ENCODE measurements at regions not wholly inside any gene's neighbourhood (a gene's known extent, or its start where the extent isn't known, plus 50 kb on each side); places are given as distances from the start of the nearest gene placed in this dataset.

GRCh38 chr17:83204230-83204725, 124.9 kb downstream of the METRNL start:
- Histone ChIP-seq H3K4me3 (ENCODE audit: extremely low read depth in 1 of 4, insufficient read depth in 2 of 4, low read depth in 3 of 4, low read length in 4 of 4) (no peak overlapping the region), H3K4me2 (ENCODE audit: insufficient read depth in 1 of 2, low read depth in 2 of 2, low read length in 2 of 2) (no peak overlapping the region), H2BK12ac (ENCODE audit: low read depth, low read length) (no peak overlapping the region), H3K36me3 (ENCODE audit: control insufficient read depth in 2 of 4, insufficient read depth in 4 of 4, low read length in 3 of 4) (no peaks in the 10 kb centered on the region), H3K27me3 (replicated peaks in 1 of 4; ENCODE audit: control insufficient read depth in 3 of 4, extremely low read depth in 1 of 4, insufficient read depth in 3 of 4, low read length in 3 of 4) (no peaks in the 10 kb centered on the region), H4K8ac (ENCODE audit: extremely low read depth, insufficient read depth, low read length) (no peak overlapping the region), H4K91ac (replicated peaks; ENCODE audit: insufficient read length, low read length) (no peak overlapping the region), H4K5ac (ENCODE audit: insufficient read length, low read depth, low read length) (no peak overlapping the region), H3K23me2 (ENCODE audit: low read depth, low read length) (no peaks in the 10 kb centered on the region), H3K23ac (ENCODE audit: insufficient read length) (no peak overlapping the region), H3K27ac (ENCODE audit: low read depth, low read length) (no peak overlapping the region), H3K4ac (replicated peaks; ENCODE audit: insufficient read length, low read depth, low read length) (no peak overlapping the region), H4K20me1 (replicated peaks in 1 of 2; ENCODE audit: control insufficient read depth in 1 of 2, insufficient read depth in 2 of 2, low read length in 2 of 2) (no peaks in the 10 kb centered on the region), H3K9me3 (ENCODE audit: insufficient read depth in 2 of 2, low read depth in 1 of 2, low read length in 1 of 2) (peaks cover 46 to 70% of the 10 kb centered on the region in 2 experiments), H2BK120ac (replicated peaks; ENCODE audit: low read depth, low read length) (no peak overlapping the region), H3K14ac (ENCODE audit: insufficient read length) (no peak overlapping the region), H3K9ac (replicated peaks in 1 of 4; ENCODE audit: extremely low read depth in 1 of 4, low read depth in 3 of 4, low read length in 3 of 4) (no peak overlapping the region), H2BK15ac (ENCODE audit: low read length) (no peak overlapping the region), H2AK5ac (ENCODE audit: low read depth, low read length) (no peak overlapping the region), H3K18ac (ENCODE audit: extremely low read depth, low read length) (no peak overlapping the region), H3K79me2 (ENCODE audit: control insufficient read depth in 1 of 2, insufficient read depth in 2 of 2, low read length in 2 of 2) (no peaks in the 10 kb centered on the region), H3K4me1 (replicated peaks in 1 of 4; ENCODE audit: control insufficient read depth in 3 of 4, insufficient read depth in 4 of 4, low read length in 3 of 4) (no peaks in the 10 kb centered on the region), H2BK20ac (ENCODE audit: low read length) (no peak overlapping the region), H3K56ac (replicated peaks; ENCODE audit: insufficient read length, low read depth, low read length) (no peak overlapping the region), H3K79me1 (ENCODE audit: low read depth, low read length) (no peaks in the 10 kb centered on the region), H2AFZ (ENCODE audit: low read length) (no peak overlapping the region), H2BK5ac (ENCODE audit: low read depth, low read length) (no peak overlapping the region)
- POLR2A ChIA-PET (ENCODE audit: partially characterized antibody), result no interaction called here
- FAIRE-seq (no peak), DNase-seq (ENCODE audit: low read depth in 1 of 2, low spot score in 2 of 2) (no peak)
- CTCF ChIA-PET (ENCODE audit: partially characterized antibody), result interaction anchor here (1.2 kb wide), 1 partner anchor 80 kb away, joined by 3 read pairs; no protein-coding TSS in a partner anchor
- TF ChIP-seq CEBPB (IDR thresholded peaks at IDR 0.05; ENCODE audit: low read depth, low read length), result no peak
- TF ChIP-seq CTBP2 (IDR thresholded peaks at IDR 0.05; ENCODE audit: borderline replicate concordance, insufficient read depth, insufficient read length, low read length), result no peak
- no peak for TF ChIP-seq SP1 (IDR thresholded peaks at IDR 0.05; ENCODE audit: low read depth, low read length)
- no peak for TF ChIP-seq POLR2A (IDR thresholded peaks at IDR 0.05; ENCODE audit: control extremely low read depth in 1 of 2, low read depth in 2 of 2, low read length in 2 of 2)
- no peak for TF ChIP-seq CBX5 (IDR thresholded peaks at IDR 0.05; ENCODE audit: low read depth, low read length)
- TF ChIP-seq BCL11A (IDR thresholded peaks at IDR 0.05; ENCODE audit: low read depth in 2 of 2, low read length in 2 of 2), result no peak
- no peak for TF ChIP-seq PHF8 (conservative IDR thresholded peaks at IDR 0.05; ENCODE audit: low read depth, low read length)
- TF ChIP-seq FOSL1 (IDR thresholded peaks at IDR 0.05; ENCODE audit: insufficient read depth, low read depth, low read length), result no peak
- no peak for TF ChIP-seq TEAD4 (IDR thresholded peaks at IDR 0.05; ENCODE audit: low read depth, low read length)
- WGBS, 2 experiments (ENCODE audit: extremely low coverage in 1 of 2, insufficient coverage in 1 of 2, insufficient read length in 1 of 2, insufficient replicate concordance in 2 of 2, low coverage in 1 of 2, low lambda C conversion rate in 2 of 2, missing lambda C conversion rate in 1 of 2), result 86% methylated on average over 9 of the region's 9 CpGs; no CpG with 5 or more reads in 1 of the 2 experiments
